Bronchial epithelial cell (primary cell): ENCODE measurements at regions not wholly inside any gene's neighbourhood (a gene's known extent, or its start where the extent isn't known, plus 50 kb on each side); places are given as distances from the start of the nearest gene placed in this dataset.

ENCODE experiments used
- DNase-seq: peaks from one replicate; pipeline ENCODE4 v3.0.0-alpha.2; 2010; ENCODE audit warnings: low read depth
- FAIRE-seq: peaks from 2 replicates; lab custom pipeline; 2011; peaks lifted over from hg19 to GRCh38; lab: Jason Lieb, UNC
- H3K27me3 ChIP-seq: 2 replicates; pipeline ENCODE4 v1.5.1; 2011; ENCODE audit warnings: low read length; ENCODE audit not compliant: control insufficient read depth, insufficient read depth
- H3K36me3 ChIP-seq: 2 replicates; pipeline ENCODE4 v1.5.1; 2011; ENCODE audit warnings: low read length; ENCODE audit not compliant: control insufficient read depth, insufficient read depth
- H3K4me3 ChIP-seq: 2 replicates; pipeline ENCODE4 v1.5.1; 2011; ENCODE audit warnings: mild to moderate bottlenecking, low read depth, low read length, control low read depth
- TF ChIP-seq, protein P1 (sequence below): IDR thresholded peaks from 2 replicates; pipeline ENCODE4 v1.5.1; 2011; ENCODE audit warnings: mild to moderate bottlenecking, moderate library complexity, low read length, control low read depth, inconsistent platforms; ENCODE audit not compliant: insufficient read depth, severe bottlenecking

- Histone ChIP-seq H3K36me3 (no peaks in the 10 kb centered on the region), H3K27me3 (peaks cover 2% of the 10 kb centered on the region), H3K4me3 (no peak overlapping the region)
- DNase-seq (no peak), FAIRE-seq (no peak)
- TF ChIP-seq, protein P1, sequence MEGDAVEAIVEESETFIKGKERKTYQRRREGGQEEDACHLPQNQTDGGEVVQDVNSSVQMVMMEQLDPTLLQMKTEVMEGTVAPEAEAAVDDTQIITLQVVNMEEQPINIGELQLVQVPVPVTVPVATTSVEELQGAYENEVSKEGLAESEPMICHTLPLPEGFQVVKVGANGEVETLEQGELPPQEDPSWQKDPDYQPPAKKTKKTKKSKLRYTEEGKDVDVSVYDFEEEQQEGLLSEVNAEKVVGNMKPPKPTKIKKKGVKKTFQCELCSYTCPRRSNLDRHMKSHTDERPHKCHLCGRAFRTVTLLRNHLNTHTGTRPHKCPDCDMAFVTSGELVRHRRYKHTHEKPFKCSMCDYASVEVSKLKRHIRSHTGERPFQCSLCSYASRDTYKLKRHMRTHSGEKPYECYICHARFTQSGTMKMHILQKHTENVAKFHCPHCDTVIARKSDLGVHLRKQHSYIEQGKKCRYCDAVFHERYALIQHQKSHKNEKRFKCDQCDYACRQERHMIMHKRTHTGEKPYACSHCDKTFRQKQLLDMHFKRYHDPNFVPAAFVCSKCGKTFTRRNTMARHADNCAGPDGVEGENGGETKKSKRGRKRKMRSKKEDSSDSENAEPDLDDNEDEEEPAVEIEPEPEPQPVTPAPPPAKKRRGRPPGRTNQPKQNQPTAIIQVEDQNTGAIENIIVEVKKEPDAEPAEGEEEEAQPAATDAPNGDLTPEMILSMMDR, result no peak
Measured at GRCh38 chr1:55828044-55828443, 612.9 kb upstream of the USP24 start.

- DNase-seq, result peak; percentile 62
- no peak for FAIRE-seq
- peaks cover 2% of the 10 kb centered on the region for H3K27me3 ChIP-seq
- H3K4me3 ChIP-seq, result no peak overlapping the region
- no peaks in the 10 kb centered on the region for H3K36me3 ChIP-seq
- TF ChIP-seq, protein P1, result no peak
Measured at GRCh38 chr1:55827350-55827749, 612.2 kb upstream of the USP24 start.

GRCh38 chr1:55826381-55827080 is 611.4 kb upstream of the USP24 start:
- DNase-seq, result no peak
- Histone ChIP-seq H3K27me3 (peaks cover 2% of the 10 kb centered on the region), H3K36me3 (no peaks in the 10 kb centered on the region), H3K4me3 (no peak overlapping the region)
- TF ChIP-seq, protein P1, result no peak
- FAIRE-seq, result peak; percentile 47

DNA sequence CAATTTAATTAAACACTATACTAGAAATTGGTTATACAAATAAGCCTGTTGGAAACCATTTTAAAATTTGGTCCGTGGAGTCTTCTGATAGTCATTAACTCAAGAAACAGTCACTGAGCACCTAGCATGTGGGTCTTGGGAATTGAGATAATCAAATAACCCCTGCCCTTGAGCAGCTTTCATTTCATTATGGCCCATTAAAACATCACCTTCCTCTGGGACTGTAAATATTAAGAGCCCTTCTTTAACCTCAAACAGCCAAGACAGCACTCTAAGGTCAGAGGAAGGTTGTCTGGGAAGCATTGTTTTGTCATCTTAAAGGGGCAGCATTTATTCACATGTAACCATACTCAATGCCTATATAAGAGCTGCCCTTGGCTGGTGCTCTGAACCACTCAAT is 610.3 kb upstream of the USP24 start:
- DNase-seq (no peak), FAIRE-seq (no peak)
- peaks cover 1% of the 10 kb centered on the region for H3K27me3 ChIP-seq
- H3K4me3 ChIP-seq, result no peak overlapping the region
- H3K36me3 ChIP-seq, result no peaks in the 10 kb centered on the region
- TF ChIP-seq, protein P1, result no peak

DNA sequence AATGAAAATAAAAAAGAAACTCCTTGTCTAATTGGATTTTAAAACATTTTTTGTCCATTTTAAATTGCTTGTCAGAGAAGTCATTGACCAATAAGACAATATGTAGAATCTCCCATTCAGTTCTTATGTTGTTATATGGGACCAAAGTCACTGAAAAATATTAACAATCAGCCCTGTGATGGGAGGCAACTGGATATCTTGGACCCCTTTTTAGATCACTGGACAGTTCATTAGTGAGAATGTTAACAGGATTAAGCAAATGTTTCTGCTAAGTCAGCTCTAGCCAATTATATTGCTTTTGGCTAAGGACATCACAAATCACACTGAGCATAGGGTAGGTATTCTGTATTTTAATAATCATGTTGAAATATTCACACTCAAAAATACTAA is 609.1 kb upstream of the USP24 start:
- no peaks in the 10 kb centered on the region for H3K27me3 ChIP-seq
- no peak for FAIRE-seq

More for the DNA sequence above, 609.1 kb upstream of the USP24 start:
- Histone ChIP-seq H3K36me3 (no peaks in the 10 kb centered on the region), H3K4me3 (no peak overlapping the region)
- TF ChIP-seq, protein P1, result no peak
- no peak for DNase-seq
